GM18517 (cell line): ENCODE measurements at regions not wholly inside any gene's neighbourhood (a gene's known extent, or its start where the extent isn't known, plus 50 kb on each side); places are given as distances from the start of the nearest gene placed in this dataset.

ENCODE experiments used
- ATAC-seq: cut with Tn5 transposase; IDR thresholded peaks from one replicate; pipeline ENCODE4 v1.9.1; 2021; ENCODE audit warnings: mild to moderate bottlenecking, moderate library complexity; ENCODE audit not compliant: unreplicated experiment

DNA sequence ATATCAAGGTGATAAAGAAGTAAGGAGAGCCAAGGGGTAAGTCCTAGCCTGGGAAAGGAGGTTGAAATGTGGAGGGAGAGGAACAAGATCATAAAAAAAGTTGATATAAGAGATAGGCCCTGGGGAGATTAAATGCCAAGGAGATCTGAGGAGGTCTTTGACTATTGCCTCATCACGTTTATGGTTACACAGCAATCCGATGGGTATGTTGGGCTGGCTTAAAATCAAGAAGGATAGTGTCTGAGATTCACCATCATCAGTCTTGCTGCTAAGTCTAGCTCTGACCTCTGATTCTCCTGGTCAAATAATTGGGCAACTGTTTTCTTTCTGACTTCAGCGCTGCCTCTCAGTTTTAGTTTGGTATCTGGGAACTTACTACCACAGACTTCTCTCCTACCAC is 416.3 kb downstream of the GPATCH2 start:
- ATAC-seq: no peak

GRCh38 chr1:217211486-217211885 is 419.4 kb downstream of the GPATCH2 start:
- no peak for ATAC-seq

GRCh38 chr1:217205578-217205977 is 425.3 kb downstream of the GPATCH2 start:
- no peak for ATAC-seq

- ATAC-seq: no peak
Observed at GRCh38 chr1:217196616-217197015, 434.3 kb downstream of the GPATCH2 start.

DNA sequence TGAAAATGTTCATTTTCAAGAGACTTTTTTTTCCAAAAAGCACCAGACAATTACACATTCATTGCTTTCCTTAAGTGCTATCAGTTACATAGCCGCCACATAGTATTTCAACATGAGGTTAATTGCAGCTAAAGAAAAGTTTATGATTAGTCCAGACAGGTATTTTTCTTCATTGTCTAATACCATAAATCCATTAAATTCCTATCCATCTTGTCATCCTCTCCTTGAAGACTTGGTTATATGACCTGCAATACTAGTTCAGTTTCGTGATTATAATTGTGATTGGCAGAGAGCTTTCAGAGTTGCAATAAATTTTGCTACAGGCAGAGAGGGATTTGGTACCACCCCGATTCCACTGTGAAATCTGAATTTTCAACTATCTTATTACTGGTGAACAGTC is 437.7 kb downstream of the GPATCH2 start:
- ATAC-seq: no peak

DNA sequence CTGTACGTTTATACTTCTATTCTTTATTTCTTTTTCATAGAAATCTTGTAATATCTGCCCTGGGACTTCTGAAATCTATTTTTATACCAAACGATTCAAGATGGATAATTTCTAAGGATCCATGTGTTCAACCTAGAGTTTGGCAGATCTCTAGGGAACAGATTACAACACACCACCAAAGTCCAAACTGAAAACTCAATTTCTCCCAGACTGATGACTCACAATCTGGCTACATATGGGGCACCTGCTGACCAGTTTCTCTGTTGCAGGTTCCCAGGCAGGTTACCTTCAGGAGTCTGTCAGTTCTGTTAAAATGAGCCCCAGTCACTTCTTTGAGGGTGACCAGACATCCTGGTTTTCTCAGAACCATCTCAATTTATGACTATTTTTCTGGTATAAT is 439.4 kb downstream of the GPATCH2 start:
- ATAC-seq: no peak

- ATAC-seq: no peak
Observed at GRCh38 chr1:217190359-217190758, 440.5 kb downstream of the GPATCH2 start.

DNA sequence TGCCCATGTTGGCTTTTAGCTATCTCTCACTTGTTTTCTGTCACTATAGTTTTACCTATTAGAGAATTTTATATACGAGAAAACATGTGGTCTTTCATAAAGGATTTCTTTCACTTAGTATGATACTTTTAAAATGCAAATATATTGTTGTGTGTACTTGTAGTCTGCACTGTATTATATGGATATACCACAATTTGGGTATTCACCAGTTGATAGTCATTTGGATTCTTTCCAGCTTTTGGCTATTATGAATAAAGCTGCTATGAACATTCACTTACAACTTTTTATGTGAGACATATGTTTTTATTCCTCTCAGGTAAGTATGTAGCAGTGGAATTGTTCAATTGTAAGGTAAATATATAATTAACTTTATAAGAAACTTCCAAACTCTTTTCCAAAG is 441.5 kb downstream of the GPATCH2 start:
- no peak for ATAC-seq

DNA sequence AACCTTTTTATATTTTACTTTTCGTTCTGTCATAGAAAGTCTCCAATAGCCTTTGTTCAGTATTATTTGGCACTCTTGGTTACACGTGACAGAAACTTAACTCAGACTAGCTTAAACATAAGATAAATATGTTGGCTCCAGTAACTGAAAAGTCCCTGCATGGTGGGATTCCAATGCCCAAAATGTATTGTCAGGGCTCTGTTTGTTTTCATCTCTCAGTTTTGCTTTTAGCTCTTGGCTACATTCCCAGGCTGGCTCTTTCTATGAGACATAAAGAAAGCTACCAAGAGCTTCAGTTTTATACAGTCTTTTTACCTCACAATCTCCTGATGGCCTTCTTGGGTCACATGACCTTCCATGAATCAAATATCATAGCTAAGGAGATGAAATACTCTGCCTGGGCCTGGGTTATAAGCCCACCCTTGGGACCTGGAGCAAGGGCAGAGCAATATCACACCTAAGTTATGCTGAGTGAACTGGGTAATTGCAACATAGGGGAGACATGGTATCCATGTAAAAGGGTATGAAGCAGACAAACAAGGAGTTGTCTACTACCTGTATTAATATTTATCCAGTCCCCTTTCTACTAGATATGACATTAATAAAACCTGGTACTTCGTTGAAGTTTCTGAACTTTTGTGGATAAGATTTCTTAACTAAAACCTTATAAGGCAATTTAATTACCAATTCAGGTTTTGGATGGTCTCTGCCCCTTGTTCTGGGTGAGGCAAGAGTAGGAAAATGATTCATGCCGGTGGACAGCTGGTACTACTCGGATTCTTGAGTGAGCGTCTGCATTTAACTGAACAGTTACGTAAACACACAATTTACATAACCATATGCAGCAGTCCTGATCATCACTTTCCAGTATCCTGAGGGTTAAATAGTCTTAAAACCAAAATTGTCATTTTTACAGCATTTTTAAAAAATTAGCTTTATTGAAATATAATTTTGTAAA is 442.3 kb downstream of the GPATCH2 start:
- ATAC-seq: no peak

DNA sequence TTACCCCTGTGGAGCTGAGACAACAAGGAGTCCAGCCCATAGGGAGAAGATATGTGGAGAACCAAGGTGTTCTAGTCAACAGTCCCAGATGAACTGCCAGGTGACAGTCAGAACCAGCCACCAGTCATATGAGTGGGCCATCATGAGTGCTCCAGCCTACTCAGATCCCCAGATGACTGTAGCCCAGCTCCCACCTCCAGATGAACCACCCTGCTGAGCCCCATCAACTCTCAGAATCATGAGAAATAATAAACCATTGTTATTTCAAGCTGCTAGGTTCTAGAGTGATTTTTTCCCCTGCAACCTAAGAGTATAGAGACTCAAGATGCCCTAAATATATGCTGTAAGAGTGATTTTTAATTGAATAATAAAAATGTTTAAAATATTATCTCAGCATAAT is 444.2 kb downstream of the GPATCH2 start:
- no peak for ATAC-seq

DNA sequence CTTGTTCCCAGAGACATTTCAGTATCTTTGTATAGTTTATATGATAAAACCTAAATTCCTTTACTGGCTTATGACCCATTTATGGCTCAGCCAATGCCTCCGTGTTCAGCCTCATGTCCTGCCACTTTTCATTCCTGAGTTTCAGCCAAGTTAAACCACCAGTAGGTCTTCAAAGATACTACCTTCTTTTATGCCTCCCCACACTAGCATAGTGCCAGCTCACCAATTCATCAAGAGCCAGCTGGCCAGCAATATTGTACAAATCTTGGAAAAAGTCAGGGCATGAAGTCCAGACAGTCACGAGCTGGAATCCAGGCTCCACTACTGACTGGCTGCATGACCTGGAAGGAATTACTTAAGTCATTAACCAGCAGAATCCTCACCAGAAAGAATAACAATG is 446.0 kb downstream of the GPATCH2 start:
- no peak for ATAC-seq

DNA sequence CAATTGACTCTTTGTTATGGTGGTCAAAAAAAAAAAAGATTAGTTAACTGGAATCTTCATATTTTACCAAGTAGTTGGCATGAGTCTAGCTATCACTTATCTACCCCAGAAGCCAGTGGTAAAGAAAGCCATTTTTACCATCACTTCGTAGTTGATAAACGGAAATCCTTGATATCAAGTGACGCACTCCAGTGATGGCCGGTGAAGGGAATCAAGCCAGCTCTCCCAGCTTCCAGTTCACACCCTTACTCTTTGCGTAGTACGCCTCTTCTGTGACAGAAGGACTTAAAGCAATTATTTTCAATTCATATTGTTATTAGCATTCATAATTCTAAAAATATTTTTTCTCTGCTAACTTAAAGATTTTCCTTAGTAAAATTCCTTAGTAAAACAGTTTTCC is 447.9 kb downstream of the GPATCH2 start:
- ATAC-seq: no peak

DNA sequence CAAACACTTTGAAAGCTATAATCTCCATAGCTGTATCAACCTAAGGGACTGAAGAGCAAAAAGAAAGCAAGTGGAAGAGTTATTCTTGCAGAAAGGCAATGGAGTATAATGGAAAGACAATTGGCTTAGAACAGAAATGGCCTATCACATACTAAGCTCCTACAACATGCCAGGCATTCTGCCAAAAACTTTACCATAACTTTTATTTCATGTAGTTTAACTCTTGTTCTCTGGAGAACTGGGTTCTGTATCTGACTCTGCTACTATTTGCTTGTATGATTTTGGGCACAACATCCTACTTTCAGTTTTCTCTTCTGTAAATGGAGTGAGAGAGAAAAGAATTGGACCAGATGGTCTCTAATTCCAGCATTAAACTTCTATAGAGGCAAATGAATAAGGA is 449.1 kb downstream of the GPATCH2 start:
- ATAC-seq: no peak

- ATAC-seq: no peak
Observed at GRCh38 chr1:217181176-217181746, 449.6 kb downstream of the GPATCH2 start.

- ATAC-seq: no peak
Observed at GRCh38 chr1:217180443-217180842, 450.4 kb downstream of the GPATCH2 start.

- ATAC-seq: no peak
Observed at GRCh38 chr1:217164403-217164802, 441.2 kb upstream of the ESRRG start.

DNA sequence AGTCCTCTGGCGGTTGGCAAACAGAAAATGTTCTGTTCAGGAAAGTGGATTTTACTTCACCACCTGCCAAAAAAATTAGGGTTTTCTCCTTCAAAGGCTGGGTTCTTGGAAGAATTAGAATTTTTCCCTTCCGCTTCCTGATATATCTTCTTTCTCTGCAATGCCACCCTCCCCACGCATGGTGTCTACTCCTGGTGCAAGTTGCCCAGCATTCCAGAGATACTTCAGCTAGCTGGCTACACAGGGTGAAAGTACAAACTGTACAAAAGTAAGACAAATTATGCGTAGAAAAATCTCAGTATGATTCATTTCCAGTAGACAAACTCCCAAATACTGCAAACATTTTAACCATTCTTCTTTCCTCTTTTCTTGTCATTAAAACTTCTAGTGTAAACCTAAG is 430.1 kb upstream of the ESRRG start:
- no peak for ATAC-seq

DNA sequence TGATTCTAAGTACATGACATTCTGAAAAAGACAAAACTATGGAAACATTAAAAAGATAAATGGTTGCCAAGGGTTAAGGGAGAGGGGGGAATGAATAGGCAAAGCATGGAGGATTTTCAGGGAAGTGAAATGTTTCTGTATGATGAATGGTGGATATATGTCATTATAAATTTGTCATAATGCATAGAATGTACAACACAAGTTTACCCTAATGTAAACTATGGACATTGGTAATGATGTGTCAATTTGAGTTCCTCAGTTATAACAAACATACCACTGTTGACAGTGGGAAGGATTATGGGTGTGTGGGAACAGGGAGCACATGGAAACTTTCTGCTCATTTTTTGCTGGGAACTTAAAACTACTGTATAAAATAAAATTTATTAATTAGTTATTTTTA is 427.1 kb upstream of the ESRRG start:
- ATAC-seq: no peak

GRCh38 chr1:217149791-217150190 is 426.6 kb upstream of the ESRRG start:
- no peak for ATAC-seq

GRCh38 chr1:217141711-217142110 is 418.5 kb upstream of the ESRRG start:
- no peak for ATAC-seq

- no peak for ATAC-seq
Observed at GRCh38 chr1:217140041-217140901, 417.0 kb upstream of the ESRRG start.

GRCh38 chr1:217139513-217139912 is 416.3 kb upstream of the ESRRG start:
- no peak for ATAC-seq
